NCI-H128 (cell line): ENCODE measurements at regions not wholly inside any gene's neighbourhood (a gene's known extent, or its start where the extent isn't known, plus 50 kb on each side); places are given as distances from the start of the nearest gene placed in this dataset.

ENCODE experiments used
- DNase-seq: peaks from one replicate; lab custom pipeline; 2025; ENCODE audit not compliant: unreplicated experiment; lab: John Stamatoyannopoulos, UW

DNA sequence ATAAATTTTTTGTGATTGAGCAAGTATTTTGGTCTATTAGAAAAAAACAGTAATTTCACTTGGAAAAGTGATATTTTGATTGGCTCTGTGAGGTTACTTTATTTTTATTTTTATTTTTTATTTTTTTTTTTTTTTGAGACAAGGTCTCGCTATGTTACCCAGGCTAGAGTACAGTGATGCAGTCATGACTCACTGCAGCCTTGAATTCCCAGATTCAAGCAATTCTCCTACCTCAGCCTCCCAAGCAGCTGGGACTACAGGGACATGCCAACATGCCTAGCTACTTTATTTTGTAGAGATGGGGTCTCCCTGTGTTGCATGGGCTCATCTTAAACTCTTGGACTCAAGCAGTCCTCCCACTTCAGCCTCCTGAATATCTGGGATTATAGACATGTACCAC is 60.9 kb upstream of the MGAT5 start:
- DNase-seq, result no peak

DNA sequence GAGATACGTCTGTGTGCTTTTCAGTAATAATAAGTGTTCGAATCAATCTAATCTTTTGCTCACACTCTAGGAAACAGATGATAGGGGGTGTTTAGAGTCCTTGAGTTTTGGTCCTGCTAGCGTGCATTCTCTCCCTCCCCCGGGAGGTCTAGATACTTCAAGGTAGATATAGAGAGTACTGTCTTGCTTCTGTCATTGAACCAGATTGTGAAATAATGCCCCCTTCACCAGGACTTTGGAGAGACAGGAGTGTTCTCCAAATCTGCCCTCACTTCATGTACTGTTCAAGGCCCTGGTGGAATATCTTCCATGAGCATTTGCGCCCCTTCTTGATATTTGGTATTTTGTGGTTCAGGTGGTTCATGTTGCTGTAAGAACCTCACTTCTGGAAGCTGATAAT is 59.4 kb upstream of the MGAT5 start:
- no peak for DNase-seq

DNA sequence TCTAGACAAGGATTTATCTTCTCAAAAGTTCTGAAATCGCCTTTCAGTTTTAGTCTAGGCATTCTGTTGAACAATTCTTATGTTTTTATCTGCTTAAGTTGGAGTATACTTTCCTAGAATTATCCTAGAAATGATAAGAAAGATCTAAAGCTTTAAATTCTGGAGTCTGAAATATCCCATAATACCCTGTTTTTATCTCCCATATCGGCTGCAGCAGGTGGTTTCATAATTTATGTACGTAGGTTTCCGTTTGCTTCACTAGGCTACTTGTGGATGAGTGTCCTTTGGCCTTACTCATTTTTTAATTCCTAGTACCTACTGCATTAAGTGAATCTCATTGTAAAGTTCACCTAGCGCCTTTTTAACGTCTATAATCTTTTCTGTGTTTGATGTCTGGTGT is 58.5 kb upstream of the MGAT5 start:
- DNase-seq, result no peak

DNA sequence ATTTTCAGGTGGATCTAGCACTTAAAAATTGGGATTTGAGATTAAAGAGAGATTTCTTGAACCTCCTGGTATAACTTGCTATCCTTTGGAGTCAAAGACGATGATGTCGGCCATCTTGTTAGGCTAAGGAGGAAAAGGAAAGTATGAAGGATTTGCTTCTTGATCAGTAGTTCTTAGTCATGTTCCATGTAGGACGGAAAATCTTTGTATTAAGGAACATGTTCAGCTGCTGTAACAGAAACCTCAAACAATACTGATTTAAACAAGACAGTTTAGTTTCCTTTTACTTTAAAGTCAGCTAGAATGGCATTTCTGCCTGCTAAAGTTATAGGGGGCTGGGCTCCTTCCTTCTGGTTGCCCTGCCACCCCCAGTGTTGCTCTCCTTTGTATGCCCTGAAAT is 56.4 kb upstream of the MGAT5 start:
- DNase-seq, result no peak

DNA sequence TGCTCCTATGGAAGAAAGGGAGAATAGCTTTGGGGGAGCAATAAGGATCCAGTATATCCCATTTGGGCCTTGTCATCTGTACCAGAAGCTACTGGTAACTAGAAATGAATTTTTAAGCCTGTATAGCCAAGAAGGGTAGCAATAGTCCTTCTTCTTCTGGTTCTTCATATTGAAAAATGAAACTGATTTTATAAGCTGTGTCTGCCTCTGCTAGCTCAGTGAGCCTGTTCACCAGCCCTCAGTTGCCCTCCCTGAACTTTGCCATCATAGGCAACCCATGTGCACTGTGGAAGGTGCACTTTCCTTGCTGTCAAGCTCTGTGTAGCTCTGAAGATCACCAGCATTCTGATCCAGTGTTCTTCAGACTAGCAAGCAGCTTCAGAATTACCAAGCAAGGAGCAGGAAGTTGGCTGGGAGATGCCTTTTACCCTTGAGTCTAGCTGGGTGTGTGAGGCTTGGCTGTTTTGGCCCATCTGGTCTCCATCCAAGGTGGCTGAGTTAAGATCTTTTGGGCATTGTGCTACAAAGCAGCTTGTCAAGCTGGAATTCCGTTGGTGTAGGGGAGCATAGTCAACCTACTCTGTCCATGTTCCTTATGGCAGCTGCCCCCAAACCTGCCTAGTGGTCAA is 55.8 kb upstream of the MGAT5 start:
- no peak for DNase-seq

DNA sequence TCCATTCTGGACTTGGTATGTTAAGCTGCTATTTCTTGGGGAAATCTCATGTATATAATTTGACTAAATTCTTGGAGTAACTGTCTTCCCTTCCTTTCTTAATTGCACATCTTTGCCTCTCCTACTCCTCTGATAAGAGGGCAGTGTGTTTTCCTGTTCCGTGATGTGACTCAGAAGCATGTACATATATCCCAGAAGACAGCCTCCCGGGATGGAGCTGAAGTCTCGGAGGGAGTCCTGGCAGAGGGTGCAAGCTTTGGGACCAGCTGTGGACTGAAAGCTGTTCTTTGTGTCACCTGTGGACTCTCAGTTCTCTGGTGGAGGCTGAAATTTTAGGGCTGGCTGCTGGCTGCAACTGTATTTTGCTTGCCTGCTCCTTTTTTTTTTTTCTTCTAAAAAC is 54.7 kb upstream of the MGAT5 start:
- no peak for DNase-seq

DNA sequence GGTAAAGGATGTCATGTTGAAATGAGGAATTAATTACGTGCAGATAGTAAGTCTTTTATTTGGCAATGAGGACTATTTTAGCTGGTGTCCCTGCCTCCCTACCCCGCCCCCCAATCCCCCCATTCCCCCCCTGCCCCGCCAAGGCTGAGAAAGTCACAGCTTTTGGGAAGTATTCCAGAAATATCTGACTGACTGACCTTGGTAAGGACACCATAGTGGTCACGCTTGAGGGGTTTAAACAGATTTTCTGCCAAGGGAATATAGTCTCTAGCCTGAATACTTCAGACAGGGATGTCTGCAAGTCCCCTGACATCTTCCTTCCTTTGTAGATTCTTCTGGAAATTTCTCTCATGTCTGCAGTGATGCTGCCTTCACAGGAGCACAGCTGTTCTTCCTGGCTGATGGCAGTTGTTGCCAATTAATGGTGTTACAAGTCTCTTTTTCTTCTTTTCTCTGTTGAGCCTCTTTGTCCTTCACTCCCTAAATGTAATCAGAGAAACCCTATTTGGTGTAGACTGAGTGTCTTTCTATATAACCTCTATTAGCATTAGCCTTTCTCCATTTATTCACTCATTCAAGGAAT is 53.7 kb upstream of the MGAT5 start:
- DNase-seq, result no peak

DNA sequence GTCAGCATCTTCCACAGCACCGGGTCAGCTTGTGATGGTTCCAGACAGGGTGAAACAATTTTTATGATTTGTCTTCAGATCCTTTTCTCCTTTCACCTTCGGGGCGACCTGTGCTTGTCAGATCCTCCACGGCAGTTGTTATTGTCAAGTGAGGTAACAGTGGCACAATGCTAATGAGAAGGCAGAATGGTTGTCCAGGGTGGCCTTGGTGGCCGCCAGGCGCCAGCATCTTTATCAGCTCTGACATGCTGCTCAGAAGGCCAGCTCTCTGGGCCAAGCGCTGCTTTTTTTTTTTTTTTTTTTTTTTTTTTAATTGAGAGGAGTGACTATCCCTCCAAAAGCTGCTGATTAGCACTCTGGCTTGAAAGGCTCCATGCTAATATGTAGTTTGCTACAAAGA is 52.3 kb upstream of the MGAT5 start:
- DNase-seq, result no peak

DNA sequence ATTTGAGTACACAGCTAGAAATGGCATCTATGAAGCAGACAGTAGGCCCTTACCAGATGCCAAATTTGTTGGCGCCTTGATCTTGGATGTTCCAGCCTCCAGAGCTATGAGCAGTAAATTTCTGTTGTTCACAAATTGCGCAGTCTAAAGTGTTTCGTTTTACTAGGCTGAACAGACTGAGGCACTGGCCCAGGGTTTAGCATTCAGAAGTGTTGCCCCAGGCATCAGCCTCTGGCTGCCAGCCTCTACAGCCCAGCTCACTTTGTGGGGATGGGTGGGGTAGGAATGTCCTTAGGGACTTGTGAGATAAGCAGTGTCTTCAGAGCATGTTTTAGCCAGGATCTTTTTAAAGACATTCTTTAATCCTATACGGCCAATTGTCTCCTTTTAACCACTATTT is 51.5 kb upstream of the MGAT5 start:
- no peak for DNase-seq

DNA sequence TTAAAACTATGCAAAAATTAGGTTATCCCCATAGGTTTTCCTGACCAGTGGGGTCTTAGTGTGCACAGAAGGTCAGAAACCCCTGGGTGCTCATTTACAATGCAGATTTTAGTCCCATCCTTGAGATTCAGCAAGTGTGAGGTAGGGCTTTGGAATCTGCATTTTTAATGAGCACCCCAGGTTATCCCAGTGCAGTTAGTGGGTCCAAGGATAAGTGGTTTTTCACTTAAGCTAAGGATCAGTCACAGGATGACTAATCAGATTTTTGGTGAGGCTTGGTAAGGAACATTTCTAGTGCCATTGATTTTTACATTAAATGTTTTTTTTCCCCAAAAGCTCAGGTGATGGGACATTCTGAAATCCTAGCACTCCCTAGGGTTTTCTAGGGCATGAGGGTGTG is 50.7 kb upstream of the MGAT5 start:
- DNase-seq, result no peak
